Tibial nerve (tissue), 4 donors: ENCODE measurements at regions not wholly inside any gene's neighbourhood (a gene's known extent, or its start where the extent isn't known, plus 50 kb on each side); places are given as distances from the start of the nearest gene placed in this dataset.

Experiments used
- DNase-seq, 2 donors: peaks; one replicate each; pipeline ENCODE4 v3.0.0-alpha.2; 2019; ENCODE audit warnings: low spot score in 2 of 2
- H3K27ac ChIP-seq, 4 donors: fragments of 200-600 bp; sonication (generic) in 3 of 4; one replicate each; pipeline ENCODE4 v1.5.1; 2017 to 2019; ENCODE audit warnings: mild to moderate bottlenecking in 1 of 4
- H3K27me3 ChIP-seq, 2 donors: fragments of 200-600 bp; sonication (generic) in 1 of 2; one replicate each; pipeline versions ENCODE4 v1.5.1 to v1.6.0; 2017 to 2019
- H3K36me3 ChIP-seq, 3 donors: fragments of 200-600 bp; sonication (generic); one replicate each; pipeline ENCODE4 v1.5.1; 2018 to 2019
- H3K4me1 ChIP-seq, 4 donors: fragments of 200-600 bp; sonication (generic) in 3 of 4; one replicate each; pipeline ENCODE4 v1.5.1; 2017 to 2019
- H3K4me3 ChIP-seq, 4 donors: fragments of 200-600 bp; sonication (generic) in 3 of 4; one replicate each; pipeline ENCODE4 v1.5.1; 2017 to 2019; ENCODE audit warnings: mild to moderate bottlenecking in 1 of 4, moderate library complexity in 1 of 4
- H3K9me3 ChIP-seq, 4 donors: fragments of 200-600 bp; sonication (generic) in 3 of 4; one replicate each; pipeline ENCODE4 v1.5.1; 2017 to 2019
- EP300 ChIP-seq, 2 donors: sonication (generic); formaldehyde crosslinking; IDR thresholded peaks; one replicate each; pipeline ENCODE4 v1.6.1; 2017; ENCODE audit warnings: antibody characterized with exemption in 2 of 2, mild to moderate bottlenecking in 1 of 2
- POLR2A ChIP-seq, 2 donors: fragments of 450-650 bp; IDR thresholded peaks; one replicate each; pipeline ENCODE4 v1.6.1; 2017; ENCODE audit warnings: antibody characterized with exemption in 2 of 2, mild to moderate bottlenecking in 2 of 2, moderate library complexity in 2 of 2
- WGBS, 2 donors: methylation state at CpG; one replicate each; pipeline ENCODE4 v1.1.5; 2018; 5-methylcytosine and 5-hydroxymethylcytosine counted together
- TF ChIP-seq, protein P1 (sequence below), 5 experiments: fragments of 200-600 bp in 3 of 5; fragments of 450-650 bp in 2 of 5; sonication (generic) in 3 of 5; IDR thresholded peaks; one replicate each; pipeline ENCODE4 v1.5.1; 2016 to 2019; ENCODE audit warnings: antibody characterized with exemption in 5 of 5, mild to moderate bottlenecking in 3 of 5, moderate library complexity in 2 of 5

DNA sequence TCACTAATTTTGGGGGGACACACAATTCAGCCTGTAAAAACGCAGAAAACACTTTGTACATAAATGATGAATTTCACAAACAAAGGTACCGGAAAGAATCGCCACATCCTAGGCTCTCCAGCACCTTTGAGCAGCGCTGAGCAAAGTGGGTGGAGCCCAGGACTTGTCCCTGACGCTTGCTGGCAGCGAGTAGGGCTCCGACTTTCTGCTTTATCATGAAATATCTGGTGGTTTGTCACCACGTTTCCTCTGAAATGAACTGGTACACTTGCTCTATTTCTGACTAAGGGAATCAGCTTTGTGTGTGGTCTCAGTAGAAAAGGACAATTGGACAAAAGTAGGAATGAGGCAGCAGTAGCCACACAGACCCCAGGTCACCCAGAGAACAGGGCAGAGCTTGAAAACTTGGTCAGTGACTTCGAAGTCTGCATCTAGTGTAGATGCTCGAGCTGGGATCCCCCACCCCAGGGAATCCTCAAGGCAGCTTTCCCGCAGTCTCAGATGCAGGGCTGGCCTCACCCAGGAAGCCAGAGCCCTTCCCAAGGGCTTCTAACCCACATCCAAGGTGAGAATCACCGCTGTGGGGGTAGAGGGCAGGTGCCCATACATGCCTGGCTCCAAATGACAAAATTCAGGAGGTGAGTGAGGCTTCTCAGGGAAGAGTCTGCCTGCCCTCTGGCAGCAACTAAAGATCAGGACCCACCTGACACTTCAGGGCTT, 85.3 kb upstream of the SOX1 start:
- 53 to 59% methylated on average over 12 of the region's 12 CpGs for WGBS, 2 donors
- Histone ChIP-seq H3K27ac (no peak overlapping the region), H3K9me3 (no peaks in the 10 kb centered on the region), H3K36me3 (no peaks in the 10 kb centered on the region), H3K27me3 (no peaks in the 10 kb centered on the region), H3K4me1 (no peaks in the 10 kb centered on the region), H3K4me3 (no peak overlapping the region)
- DNase-seq: no peak
- TF ChIP-seq EP300 (IDR thresholded peaks at IDR 0.05): no peak
- TF ChIP-seq POLR2A (IDR thresholded peaks at IDR 0.05): no peak
- TF ChIP-seq, protein P1, sequence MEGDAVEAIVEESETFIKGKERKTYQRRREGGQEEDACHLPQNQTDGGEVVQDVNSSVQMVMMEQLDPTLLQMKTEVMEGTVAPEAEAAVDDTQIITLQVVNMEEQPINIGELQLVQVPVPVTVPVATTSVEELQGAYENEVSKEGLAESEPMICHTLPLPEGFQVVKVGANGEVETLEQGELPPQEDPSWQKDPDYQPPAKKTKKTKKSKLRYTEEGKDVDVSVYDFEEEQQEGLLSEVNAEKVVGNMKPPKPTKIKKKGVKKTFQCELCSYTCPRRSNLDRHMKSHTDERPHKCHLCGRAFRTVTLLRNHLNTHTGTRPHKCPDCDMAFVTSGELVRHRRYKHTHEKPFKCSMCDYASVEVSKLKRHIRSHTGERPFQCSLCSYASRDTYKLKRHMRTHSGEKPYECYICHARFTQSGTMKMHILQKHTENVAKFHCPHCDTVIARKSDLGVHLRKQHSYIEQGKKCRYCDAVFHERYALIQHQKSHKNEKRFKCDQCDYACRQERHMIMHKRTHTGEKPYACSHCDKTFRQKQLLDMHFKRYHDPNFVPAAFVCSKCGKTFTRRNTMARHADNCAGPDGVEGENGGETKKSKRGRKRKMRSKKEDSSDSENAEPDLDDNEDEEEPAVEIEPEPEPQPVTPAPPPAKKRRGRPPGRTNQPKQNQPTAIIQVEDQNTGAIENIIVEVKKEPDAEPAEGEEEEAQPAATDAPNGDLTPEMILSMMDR (IDR thresholded peaks at IDR 0.05): no peak

DNA sequence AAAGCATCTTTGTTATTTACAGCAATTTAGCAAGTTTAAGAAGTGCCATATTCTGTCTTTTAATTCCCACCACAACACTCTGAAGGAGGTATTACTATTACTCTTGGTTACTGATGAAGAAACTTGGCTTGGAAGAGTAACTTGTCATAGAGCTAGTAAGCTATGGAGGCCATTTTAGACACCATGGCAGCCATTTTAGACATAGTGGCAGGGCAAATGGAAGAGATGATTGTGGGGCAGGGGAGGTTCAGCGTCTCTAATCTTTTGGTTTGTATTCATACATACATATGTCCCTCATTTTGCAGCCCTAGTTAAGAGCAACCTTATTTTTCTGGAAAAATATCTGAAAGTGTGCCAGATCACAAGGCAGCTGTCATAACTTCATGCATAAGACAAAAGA, 82.6 kb upstream of the SOX1 start:
- no peak overlapping the region for H3K4me3 ChIP-seq
- no peak for DNase-seq
- no peaks in the 10 kb centered on the region for H3K36me3 ChIP-seq
- no peaks in the 10 kb centered on the region for H3K4me1 ChIP-seq
- TF ChIP-seq, protein P1 (IDR thresholded peaks at IDR 0.05): no peak
- TF ChIP-seq EP300 (IDR thresholded peaks at IDR 0.05) (no peak), POLR2A (IDR thresholded peaks at IDR 0.05) (no peak)
- H3K9me3 ChIP-seq: peaks cover 0 to 4% (median 0%) of the 10 kb centered on the region in 4 donors
- H3K27ac ChIP-seq: no peak overlapping the region
- H3K27me3 ChIP-seq: no peaks in the 10 kb centered on the region
- WGBS, 2 donors: 78 to 94% methylated on average over 1 of the region's 1 CpG

DNA sequence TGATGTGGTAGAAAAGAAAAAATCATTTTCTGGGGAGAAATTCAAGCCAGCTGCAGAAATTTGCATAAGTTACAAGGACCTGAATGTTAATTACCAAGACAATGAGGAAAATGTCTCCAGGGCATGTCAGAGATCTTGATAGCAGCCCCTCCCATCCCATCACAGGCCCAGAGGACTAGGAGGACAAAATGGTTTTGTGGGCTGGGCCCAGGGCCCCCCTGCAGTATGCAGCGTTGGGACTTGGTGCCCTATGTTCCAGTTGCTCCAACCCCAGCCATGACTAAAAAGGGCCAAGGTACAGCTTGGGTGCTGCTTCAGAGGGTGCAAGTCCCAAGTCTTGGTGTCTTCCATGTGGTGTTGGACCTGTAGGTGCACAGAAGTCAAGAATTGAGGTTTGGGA, 76.6 kb upstream of the SOX1 start:
- TF ChIP-seq POLR2A (IDR thresholded peaks at IDR 0.05) (no peak), EP300 (IDR thresholded peaks at IDR 0.05) (no peak)
- TF ChIP-seq, protein P1 (IDR thresholded peaks at IDR 0.05): no peak
- no peak for DNase-seq
- H3K27me3 ChIP-seq: no peaks in the 10 kb centered on the region
- H3K27ac ChIP-seq: no peak overlapping the region
- peaks cover 0 to 4% (median 0%) of the 10 kb centered on the region in 4 donors for H3K4me1 ChIP-seq
- H3K4me3 ChIP-seq: no peak overlapping the region
- H3K36me3 ChIP-seq: no peaks in the 10 kb centered on the region
- H3K9me3 ChIP-seq: peaks cover 0 to 23% (median 0%) of the 10 kb centered on the region in 4 donors
- WGBS, 2 donors: 86% methylated on average over 1 of the region's 1 CpG; no CpG with 5 or more reads in 1 of the 2 donors

DNA sequence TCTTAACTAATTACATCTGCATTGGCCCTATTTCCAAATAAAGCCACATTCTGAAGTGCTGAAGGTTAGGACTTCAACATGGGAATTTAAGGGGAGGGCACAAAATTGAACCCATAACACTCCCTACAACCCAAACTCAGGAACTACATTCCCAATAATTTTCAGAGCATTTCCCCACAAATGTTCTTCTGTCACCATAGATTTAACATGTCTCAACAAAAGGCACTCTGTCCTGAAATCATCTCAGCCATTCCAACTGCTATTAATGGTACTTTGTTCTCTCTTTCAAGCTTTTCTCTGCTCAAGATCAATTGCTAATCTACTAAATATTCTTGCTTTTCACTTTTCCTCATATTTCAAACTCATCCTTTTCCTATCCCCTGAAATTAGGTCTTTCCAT, 74.0 kb upstream of the SOX1 start:
- H3K4me1 ChIP-seq: peaks cover 0 to 4% (median 0%) of the 10 kb centered on the region in 4 donors
- H3K27ac ChIP-seq: no peak overlapping the region
- H3K9me3 ChIP-seq: peaks cover 0 to 23% (median 0%) of the 10 kb centered on the region in 4 donors
- H3K4me3 ChIP-seq: no peak overlapping the region
- TF ChIP-seq, protein P1 (IDR thresholded peaks at IDR 0.05): no peak
- TF ChIP-seq EP300 (IDR thresholded peaks at IDR 0.05): no peak
- no peaks in the 10 kb centered on the region for H3K36me3 ChIP-seq
- no peak for DNase-seq
- H3K27me3 ChIP-seq: no peaks in the 10 kb centered on the region

DNA sequence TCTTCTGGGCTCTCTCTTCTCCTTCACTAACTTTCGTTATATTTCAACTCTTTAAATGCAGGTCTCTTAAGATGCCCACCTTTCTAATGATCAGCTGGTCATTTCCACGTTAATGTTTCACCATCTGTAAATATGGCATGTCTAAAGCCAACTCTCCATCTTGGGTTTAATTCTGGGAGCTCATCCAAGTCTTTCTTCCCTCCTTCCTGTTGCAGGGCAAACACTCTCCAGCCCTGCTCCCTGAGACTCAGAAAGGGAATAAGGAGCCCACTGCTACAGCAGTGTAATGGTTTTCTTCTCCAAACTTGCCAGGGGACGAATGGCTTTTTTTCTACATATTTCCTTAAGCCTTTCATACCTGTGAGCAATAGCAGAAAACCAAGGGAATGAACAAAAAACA, 73.3 kb upstream of the SOX1 start:
- Histone ChIP-seq H3K4me3 (no peak overlapping the region), H3K36me3 (no peaks in the 10 kb centered on the region), H3K27me3 (no peaks in the 10 kb centered on the region), H3K4me1 (peaks cover 0 to 4% (median 0%) of the 10 kb centered on the region in 4 donors), H3K27ac (no peak overlapping the region), H3K9me3 (peaks cover 0 to 23% (median 0%) of the 10 kb centered on the region in 4 donors)
- 45 to 52% methylated on average over 3 of the region's 3 CpGs for WGBS, 2 donors
- TF ChIP-seq POLR2A (IDR thresholded peaks at IDR 0.05) (no peak), EP300 (IDR thresholded peaks at IDR 0.05) (no peak)
- TF ChIP-seq, protein P1 (IDR thresholded peaks at IDR 0.05): no peak
- DNase-seq: no peak
